Neuron (in vitro differentiated cells): ENCODE measurements at regions not wholly inside any gene's neighbourhood (a gene's known extent, or its start where the extent isn't known, plus 50 kb on each side); places are given as distances from the start of the nearest gene placed in this dataset.
"Not testable (repeated sequence)": the region's sequence is repeated elsewhere in the genome, so short reads cannot be mapped to it uniquely, and the experiment has no call there.

Experiments
- H2AFZ ChIP-seq: one replicate; pipeline ENCODE4 v1.6.1; 2013; ENCODE audit warnings: low read depth, mild to moderate bottlenecking, inconsistent platforms, low read length, moderate library complexity
- H3K27me3 ChIP-seq: one replicate; pipeline ENCODE4 v1.6.1; 2013; ENCODE audit warnings: low read length; ENCODE audit not compliant: insufficient read depth
- H3K36me3 ChIP-seq: one replicate; pipeline ENCODE4 v1.6.1; 2013; ENCODE audit warnings: low read length; ENCODE audit not compliant: insufficient read depth
- H3K4me1 ChIP-seq: one replicate; pipeline ENCODE4 v1.6.1; 2013; ENCODE audit warnings: low read length; ENCODE audit not compliant: insufficient read depth
- H3K4me3 ChIP-seq: 2 replicates; pipeline ENCODE4 v1.5.1; 2013; ENCODE audit warnings: mild to moderate bottlenecking, low read length, moderate library complexity
- H3K9me3 ChIP-seq: one replicate; pipeline ENCODE4 v1.6.1; 2013; ENCODE audit warnings: low read length

DNA sequence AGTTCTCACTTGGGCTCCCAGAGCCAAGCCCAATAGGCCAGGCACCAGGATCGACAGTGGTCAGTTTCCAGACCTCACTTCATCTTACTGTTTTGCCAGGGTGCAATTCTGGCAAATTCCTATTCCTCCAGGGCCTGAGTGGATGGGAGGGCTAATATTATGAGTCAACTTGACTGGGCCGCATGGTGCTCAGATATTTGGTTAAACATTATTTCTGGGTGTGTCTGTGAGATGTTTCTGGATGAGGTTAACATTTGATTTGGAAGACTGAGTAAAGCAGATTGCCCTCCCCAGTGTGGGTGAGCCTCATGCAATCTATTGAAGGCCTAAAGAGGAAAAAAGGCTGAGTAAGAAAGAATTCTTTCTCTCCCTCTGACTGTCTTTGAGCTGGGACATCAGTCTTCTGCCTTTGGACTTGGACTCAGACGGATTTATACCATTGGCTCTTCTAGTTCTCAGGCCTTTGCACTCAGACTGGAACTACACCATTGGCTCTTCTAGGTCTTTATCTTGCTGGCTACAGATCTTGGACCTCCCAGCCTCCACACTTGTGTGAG lies 132.9 kb upstream of the ZBED5 start:
- Histone ChIP-seq H3K27me3 (peaks cover 3% of the 10 kb centered on the region), H2AFZ (no peak overlapping the region), H3K4me1 (no peaks in the 10 kb centered on the region), H3K36me3 (no peaks in the 10 kb centered on the region), H3K4me3 (no peak overlapping the region), H3K9me3 (no peaks in the 10 kb centered on the region)

DNA sequence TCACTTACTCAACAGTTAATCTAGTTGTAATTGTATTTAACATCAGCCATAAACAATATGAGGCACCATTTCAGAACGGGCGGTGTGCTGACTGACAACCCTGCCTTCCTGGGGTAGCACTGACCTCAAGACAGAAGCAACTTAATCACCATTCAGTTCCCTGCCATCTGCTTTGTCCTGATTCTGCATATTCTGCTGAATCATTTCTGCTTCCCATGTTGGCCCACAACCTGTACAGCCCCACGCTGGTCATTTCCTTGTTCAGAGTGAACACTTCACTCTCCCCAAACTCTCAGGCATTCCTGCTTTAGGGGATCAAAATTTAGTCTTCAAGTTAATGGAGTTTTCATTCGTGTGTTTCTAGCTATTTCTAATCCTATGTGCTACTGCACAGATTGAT lies 132.3 kb upstream of the ZBED5 start:
- Histone ChIP-seq H3K4me3 (no peak overlapping the region), H3K9me3 (no peaks in the 10 kb centered on the region), H3K36me3 (no peaks in the 10 kb centered on the region), H3K4me1 (no peaks in the 10 kb centered on the region), H3K27me3 (peaks cover 3% of the 10 kb centered on the region), H2AFZ (no peak overlapping the region)

DNA sequence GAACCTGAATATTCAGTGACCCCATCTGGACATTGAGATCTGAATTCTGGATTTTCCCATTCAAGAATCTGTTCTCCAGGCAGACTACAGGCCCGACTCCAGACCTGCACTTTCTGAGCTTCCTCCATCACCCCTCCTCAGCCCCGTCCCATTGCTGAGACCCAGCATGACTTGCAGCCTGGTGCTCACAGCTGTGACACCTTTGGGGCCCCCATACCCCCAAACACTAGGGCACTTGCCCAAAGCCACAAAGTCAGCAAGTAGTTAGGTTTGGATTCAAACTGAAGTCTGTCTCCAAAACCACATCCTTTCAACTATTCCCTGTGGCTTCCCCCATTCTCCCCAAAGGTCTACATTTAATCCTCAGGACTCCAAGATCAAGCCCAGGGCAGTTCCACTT lies 128.2 kb upstream of the ZBED5 start:
- Histone ChIP-seq H3K9me3 (no peaks in the 10 kb centered on the region), H2AFZ (no peak overlapping the region), H3K4me3 (no peak overlapping the region), H3K4me1 (no peaks in the 10 kb centered on the region), H3K27me3 (peaks cover 3% of the 10 kb centered on the region), H3K36me3 (no peaks in the 10 kb centered on the region)

DNA sequence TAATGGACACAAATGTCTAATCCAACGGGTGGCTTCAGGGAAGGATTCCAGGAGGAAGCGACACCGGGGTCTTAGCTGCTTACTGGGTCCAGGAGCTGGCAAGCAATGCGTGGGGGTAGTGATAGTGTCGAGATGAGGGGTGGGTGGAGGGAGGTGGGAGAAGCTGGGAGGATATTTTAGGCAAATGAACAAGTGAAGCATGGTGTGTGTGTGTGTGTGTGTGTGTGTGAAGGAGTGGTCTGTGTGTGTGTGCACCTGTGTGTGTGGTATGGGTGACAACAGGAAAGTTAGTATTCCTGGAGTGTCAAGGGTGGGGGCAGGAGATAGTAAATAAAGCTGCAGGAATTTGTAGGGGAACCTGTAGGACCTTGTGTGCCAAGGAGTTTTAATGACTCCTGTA lies 126.9 kb upstream of the ZBED5 start:
- H3K9me3 ChIP-seq = no peaks in the 10 kb centered on the region
- no peaks in the 10 kb centered on the region for H3K4me1 ChIP-seq
- H2AFZ ChIP-seq = no peak overlapping the region
- H3K27me3 ChIP-seq = no peaks in the 10 kb centered on the region
- no peaks in the 10 kb centered on the region for H3K36me3 ChIP-seq
- no peak overlapping the region for H3K4me3 ChIP-seq

DNA sequence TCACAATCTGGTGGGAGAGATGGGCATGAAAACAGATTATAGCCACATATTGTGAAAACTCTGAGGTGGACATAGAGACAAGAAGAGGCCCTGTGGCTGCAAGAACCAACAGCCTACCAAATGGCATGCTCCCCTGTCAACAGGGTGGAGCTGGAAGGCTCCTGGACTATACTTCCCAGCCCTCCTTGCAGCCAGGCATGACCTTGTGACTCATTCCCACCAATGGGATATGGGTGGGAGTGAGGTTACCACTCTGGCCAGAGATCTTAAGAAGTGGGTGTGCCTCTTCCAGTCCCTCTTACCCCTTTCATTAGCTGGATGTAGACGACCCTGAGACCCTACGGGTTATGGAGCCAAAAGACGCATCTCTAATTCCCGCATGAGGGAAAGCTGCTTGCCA lies 126.4 kb upstream of the ZBED5 start:
- no peaks in the 10 kb centered on the region for H3K9me3 ChIP-seq
- H3K4me3 ChIP-seq = no peak overlapping the region
- no peaks in the 10 kb centered on the region for H3K36me3 ChIP-seq
- H2AFZ ChIP-seq = no peak overlapping the region
- no peaks in the 10 kb centered on the region for H3K4me1 ChIP-seq
- no peaks in the 10 kb centered on the region for H3K27me3 ChIP-seq

DNA sequence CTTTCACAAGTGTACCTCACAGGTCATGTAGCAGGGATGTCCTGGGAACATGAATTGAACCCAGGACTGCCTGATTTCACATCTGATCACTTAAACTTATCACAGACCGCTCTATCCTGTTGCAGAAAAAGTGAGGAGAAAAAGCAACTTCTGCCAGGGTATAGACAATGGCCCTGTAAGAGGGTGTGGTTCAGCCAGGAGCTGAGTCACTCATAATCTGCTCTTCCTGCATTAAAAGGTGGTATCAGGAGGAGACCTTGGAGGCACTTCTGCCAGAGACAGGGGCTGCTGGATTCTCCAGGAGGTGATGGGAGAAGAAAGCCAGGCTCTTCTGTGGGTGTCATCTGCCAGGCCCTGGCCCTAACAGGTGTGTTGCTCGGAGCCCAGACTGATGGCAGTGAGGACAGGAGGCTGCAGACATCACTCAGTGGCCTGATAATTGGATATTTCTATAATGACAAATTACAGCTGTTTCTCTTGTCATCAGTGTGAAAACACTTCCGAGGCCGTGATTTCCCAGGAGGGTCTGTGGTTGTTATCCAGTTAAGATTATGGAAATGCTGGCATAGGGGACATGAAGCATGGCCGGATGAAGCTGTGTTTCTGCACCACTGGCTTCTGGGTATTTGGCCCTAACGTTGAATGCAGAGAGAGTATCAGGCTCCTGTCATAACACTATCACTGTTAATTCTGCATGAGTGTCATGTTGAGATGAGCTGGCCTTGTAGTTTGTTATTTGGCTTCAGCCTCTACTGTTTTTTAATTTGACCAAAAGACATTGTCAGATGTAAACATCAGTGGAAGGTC lies 125.1 kb upstream of the ZBED5 start:
- Histone ChIP-seq H3K4me3 (no peak overlapping the region), H3K9me3 (no peaks in the 10 kb centered on the region), H2AFZ (no peak overlapping the region), H3K27me3 (no peaks in the 10 kb centered on the region), H3K4me1 (no peaks in the 10 kb centered on the region), H3K36me3 (no peaks in the 10 kb centered on the region)

DNA sequence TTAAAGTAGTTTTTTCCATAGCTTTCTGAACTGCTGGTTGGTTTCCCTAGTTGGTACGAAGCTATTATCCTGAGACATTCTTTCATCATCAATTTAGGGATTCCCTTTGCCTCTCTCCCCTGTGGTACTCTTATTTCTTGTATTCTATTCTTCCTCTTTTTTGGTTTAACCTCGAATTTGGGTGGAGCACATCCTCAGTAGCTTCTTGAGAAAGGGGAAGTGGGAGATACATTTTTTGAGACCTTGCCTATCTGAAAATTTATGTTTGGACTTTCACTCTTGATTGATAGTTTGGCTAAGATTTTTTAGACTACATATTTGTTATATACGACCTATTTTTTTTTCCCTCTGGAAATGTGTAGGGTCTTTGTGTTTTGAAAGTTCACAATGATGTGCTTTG lies 121.7 kb upstream of the ZBED5 start:
- no peaks in the 10 kb centered on the region for H3K36me3 ChIP-seq
- no peaks in the 10 kb centered on the region for H3K27me3 ChIP-seq
- H3K4me1 ChIP-seq = peaks cover 23% of the 10 kb centered on the region
- no peak overlapping the region for H2AFZ ChIP-seq
- no peaks in the 10 kb centered on the region for H3K9me3 ChIP-seq
- no peak overlapping the region for H3K4me3 ChIP-seq

DNA sequence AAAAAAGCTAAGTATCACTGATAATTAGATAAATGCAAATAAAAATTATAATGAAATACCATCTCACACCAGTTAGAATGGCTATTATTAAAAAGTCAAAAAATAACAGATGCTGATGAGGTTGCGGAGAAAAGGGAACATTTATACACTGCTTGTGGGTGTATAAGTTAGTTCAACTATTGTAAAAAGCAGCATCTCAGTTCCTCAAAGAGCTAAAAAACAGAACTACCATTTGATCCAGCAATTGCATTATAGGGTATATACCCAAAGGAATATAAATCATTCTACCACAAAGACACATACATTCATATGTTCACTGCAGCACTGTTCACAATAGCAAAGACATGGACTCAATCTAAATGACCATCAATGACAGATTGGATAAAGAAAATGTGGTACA lies 120.3 kb upstream of the ZBED5 start:
- Histone ChIP-seq H3K4me3 (no peak overlapping the region), H3K9me3 (no peaks in the 10 kb centered on the region), H2AFZ (no peak overlapping the region), H3K4me1 (peaks cover 35% of the 10 kb centered on the region), H3K27me3 (no peaks in the 10 kb centered on the region), H3K36me3 (no peaks in the 10 kb centered on the region)

DNA sequence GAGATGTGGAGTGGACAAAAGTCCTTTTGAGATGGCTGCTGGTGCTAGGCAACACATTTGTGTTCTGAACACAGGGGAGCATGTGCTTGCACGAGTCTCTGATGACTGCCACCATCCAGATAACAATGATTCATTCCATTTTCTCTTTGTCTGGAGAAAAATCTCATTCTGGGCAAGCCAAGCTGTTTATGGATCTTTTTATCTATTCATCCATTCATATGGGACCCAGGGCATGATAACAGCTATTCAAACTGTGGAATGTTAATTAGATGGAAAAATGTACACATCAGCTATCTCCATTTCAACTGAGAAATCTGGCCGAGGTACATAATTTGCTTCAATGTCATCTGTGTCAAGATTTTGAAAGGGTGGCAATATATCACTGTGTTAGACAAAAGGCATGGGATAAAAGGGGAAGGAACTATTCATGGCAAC lies 117.5 kb upstream of the ZBED5 start:
- Histone ChIP-seq H3K4me3 (no peak overlapping the region), H3K27me3 (no peaks in the 10 kb centered on the region), H3K36me3 (no peaks in the 10 kb centered on the region), H3K9me3 (no peaks in the 10 kb centered on the region), H3K4me1 (peaks cover 38% of the 10 kb centered on the region), H2AFZ (no peak overlapping the region)

DNA sequence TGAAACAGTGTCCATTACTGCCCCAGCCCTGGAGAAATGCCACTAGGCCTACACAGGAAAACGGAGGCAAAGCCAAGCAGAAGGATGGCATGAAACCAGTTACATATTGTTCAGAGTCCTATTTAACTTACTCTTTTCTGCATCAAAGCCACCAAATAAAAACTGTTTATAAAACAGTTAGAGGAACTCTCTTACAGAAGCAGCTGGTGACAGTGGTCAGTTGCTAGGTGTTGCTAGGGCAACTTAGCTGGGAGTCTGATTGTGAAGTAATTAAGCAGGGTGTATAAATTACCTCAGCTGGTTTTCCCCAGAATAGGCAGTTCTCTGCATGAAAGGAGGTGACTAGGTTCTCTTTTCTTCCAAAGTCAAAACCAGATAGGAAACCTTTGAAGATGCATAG lies 115.6 kb upstream of the ZBED5 start:
- Histone ChIP-seq H3K4me1 (peaks cover 38% of the 10 kb centered on the region), H3K36me3 (no peaks in the 10 kb centered on the region), H3K9me3 (no peaks in the 10 kb centered on the region), H3K27me3 (no peaks in the 10 kb centered on the region), H2AFZ (no peak overlapping the region), H3K4me3 (no peak overlapping the region)

DNA sequence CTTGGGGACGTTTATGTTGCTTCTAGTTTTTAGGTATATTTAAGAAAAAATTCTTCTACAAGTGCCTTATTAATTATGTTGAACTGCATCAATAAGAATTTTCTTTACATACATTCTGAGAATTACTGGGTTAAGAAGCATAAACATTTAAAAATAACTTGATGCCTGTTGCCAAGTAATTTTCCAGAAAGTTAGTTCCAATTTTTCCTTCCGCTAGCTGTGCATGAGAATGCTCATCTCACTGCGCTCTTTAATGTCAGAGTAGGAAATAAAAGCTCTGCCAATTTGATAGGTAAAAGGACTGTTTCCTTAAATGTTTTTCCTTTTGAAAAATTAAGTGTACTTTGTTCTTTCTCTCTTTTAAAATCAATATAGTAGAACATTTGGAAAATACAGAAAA lies 113.1 kb upstream of the ZBED5 start:
- no peak overlapping the region for H2AFZ ChIP-seq
- H3K9me3 ChIP-seq = no peaks in the 10 kb centered on the region
- no peak overlapping the region for H3K4me3 ChIP-seq
- H3K27me3 ChIP-seq = no peaks in the 10 kb centered on the region
- no peaks in the 10 kb centered on the region for H3K36me3 ChIP-seq
- peaks cover 28% of the 10 kb centered on the region for H3K4me1 ChIP-seq

DNA sequence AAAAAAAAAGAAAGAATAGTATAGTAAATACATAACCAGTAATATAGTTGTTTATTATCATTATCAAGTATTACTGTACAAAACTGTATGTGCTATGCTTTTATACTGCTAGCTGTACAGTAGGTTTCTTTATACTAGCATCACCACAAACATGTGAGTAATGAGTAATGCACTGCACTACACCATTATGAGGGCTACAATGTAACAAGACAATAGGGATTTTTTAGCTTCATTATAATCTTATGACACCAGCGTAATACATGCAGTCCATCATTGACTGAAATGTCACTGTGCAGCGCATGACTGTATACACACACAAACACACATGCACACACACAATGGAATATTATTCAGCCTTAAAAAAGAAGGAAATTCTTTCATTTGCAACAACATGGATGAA lies 111.5 kb upstream of the ZBED5 start:
- Histone ChIP-seq H3K36me3 (no peaks in the 10 kb centered on the region), H3K4me3 (no peak overlapping the region)

DNA sequence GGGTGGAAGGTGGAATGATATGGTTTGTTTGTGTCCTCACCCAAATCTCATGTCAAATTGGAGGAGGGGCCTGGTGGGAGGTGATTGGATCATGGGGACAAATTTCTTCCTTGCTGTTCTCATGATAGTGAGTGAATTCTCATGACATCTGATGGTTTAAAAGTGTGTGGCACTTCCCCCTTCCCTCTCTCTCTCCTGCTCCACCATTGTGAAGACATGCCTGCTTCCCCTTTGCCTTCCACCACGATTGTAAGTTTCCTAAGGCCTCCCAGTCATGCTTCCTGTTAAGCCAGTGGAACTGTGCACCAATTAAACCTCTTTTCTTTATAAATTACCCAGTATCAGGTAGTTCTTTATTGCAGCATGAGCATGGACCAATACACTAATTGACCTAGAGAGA lies 99.0 kb upstream of the ZBED5 start:
- H3K9me3 ChIP-seq, H3K4me1 ChIP-seq, H3K27me3 ChIP-seq, H3K36me3 ChIP-seq, H3K4me3 ChIP-seq, H2AFZ ChIP-seq: not testable (repeated sequence)

More for the DNA sequence above, 111.5 kb upstream of the ZBED5 start:
- Histone ChIP-seq H3K4me1 (peaks cover 13% of the 10 kb centered on the region), H2AFZ (no peak overlapping the region), H3K9me3 (no peaks in the 10 kb centered on the region), H3K27me3 (no peaks in the 10 kb centered on the region)

DNA sequence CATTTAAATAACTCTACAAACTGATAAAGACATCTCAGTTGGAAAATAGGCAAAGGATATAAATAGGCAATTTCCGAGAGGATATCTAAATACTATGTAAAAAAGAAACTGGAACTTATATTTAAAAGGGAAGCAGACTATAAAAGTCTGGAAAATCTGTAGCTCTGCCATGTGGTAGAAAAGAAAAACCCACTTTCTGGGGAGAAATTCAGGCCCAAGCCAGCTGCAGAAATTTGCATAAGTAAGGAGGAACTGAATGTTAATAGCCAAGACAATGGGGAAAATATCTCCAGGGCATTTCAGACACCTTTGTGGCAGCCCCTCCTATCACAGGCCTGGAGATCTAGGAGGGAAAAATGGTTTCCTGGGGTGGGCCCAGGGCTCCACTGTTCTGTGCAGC lies 97.8 kb upstream of the ZBED5 start:
- H3K9me3 ChIP-seq = peaks cover 3% of the 10 kb centered on the region
- peaks cover 3% of the 10 kb centered on the region for H3K27me3 ChIP-seq
- H2AFZ ChIP-seq = no peak overlapping the region
- H3K36me3 ChIP-seq = no peaks in the 10 kb centered on the region
- H3K4me3 ChIP-seq = no peak overlapping the region
- no peaks in the 10 kb centered on the region for H3K4me1 ChIP-seq
